ENCODE measurements at regions not wholly inside any gene's neighbourhood (a gene's known extent, or its start where the extent isn't known, plus 50 kb on each side); places are given as distances from the start of the nearest gene placed in this dataset.

GRCh38 chr2:206859330-206859739 lies 80.0 kb upstream of the CPO start:
- Histone ChIP-seq H3K9me3 (ENCODE audit: control insufficient read depth in 2 of 3, insufficient read depth in 1 of 3, low read length in 3 of 3) (no peaks in the 10 kb centered on the region), H3K4me3 (ENCODE audit: low read length in 3 of 3) (no peak overlapping the region), H3K27ac (ENCODE audit: low read depth in 2 of 2, low read length in 2 of 2) (no peak overlapping the region), H3K36me3 (ENCODE audit: control insufficient read depth in 2 of 3, insufficient read depth in 3 of 3, low read length in 3 of 3) (no peaks in the 10 kb centered on the region), H3K27me3 (ENCODE audit: control insufficient read depth, insufficient read depth, low read length) (no peaks in the 10 kb centered on the region), H3K9ac (ENCODE audit: low read length in 3 of 3) (no peak overlapping the region), H3K4me1 (ENCODE audit: control insufficient read depth in 2 of 3, insufficient read depth in 2 of 3, low read depth in 1 of 3, low read length in 3 of 3) (no peaks in the 10 kb centered on the region)
- intact Hi-C loops (cut with DNase I): no loop called here
- FAIRE-seq (no peak), DNase-seq (no peak)
- TF ChIP-seq CTCF (IDR thresholded peaks at IDR 0.05; ENCODE audit: borderline replicate concordance, extremely low read depth, insufficient read depth): no peak

GRCh38 chr2:206863196-206863595 lies 76.1 kb upstream of the CPO start:
- no peak for FAIRE-seq
- intact Hi-C loops (cut with DNase I): no loop called here
- H3K4me3 ChIP-seq (ENCODE audit: low read length in 3 of 3): no peak overlapping the region

GRCh38 chr2:206863716-206864115 lies 75.6 kb upstream of the CPO start:
- Histone ChIP-seq H3K27ac (ENCODE audit: low read depth in 2 of 2, low read length in 2 of 2) (no peak overlapping the region), H3K27me3 (ENCODE audit: control insufficient read depth, insufficient read depth, low read length) (no peaks in the 10 kb centered on the region), H3K9me3 (ENCODE audit: control insufficient read depth in 2 of 3, insufficient read depth in 1 of 3, low read length in 3 of 3) (no peaks in the 10 kb centered on the region), H3K4me3 (ENCODE audit: low read length in 3 of 3) (no peak overlapping the region), H3K36me3 (ENCODE audit: control insufficient read depth in 2 of 3, insufficient read depth in 3 of 3, low read length in 3 of 3) (no peaks in the 10 kb centered on the region), H3K4me1 (ENCODE audit: control insufficient read depth in 2 of 3, insufficient read depth in 2 of 3, low read depth in 1 of 3, low read length in 3 of 3) (no peaks in the 10 kb centered on the region), H3K9ac (ENCODE audit: low read length in 3 of 3) (no peak overlapping the region)
- intact Hi-C loops (cut with DNase I): no loop called here
- no peak for TF ChIP-seq CTCF (IDR thresholded peaks at IDR 0.05; ENCODE audit: borderline replicate concordance, extremely low read depth, insufficient read depth)
- DNase-seq (peak in 2 of 5 donors; percentile 24 to 31), FAIRE-seq (no peak)

More at GRCh38 chr2:206863196-206863595, 76.1 kb upstream of the CPO start:
- TF ChIP-seq CTCF (IDR thresholded peaks at IDR 0.05; ENCODE audit: borderline replicate concordance, extremely low read depth, insufficient read depth): no peak
- Histone ChIP-seq H3K4me1 (ENCODE audit: control insufficient read depth in 2 of 3, insufficient read depth in 2 of 3, low read depth in 1 of 3, low read length in 3 of 3) (no peaks in the 10 kb centered on the region), H3K36me3 (ENCODE audit: control insufficient read depth in 2 of 3, insufficient read depth in 3 of 3, low read length in 3 of 3) (no peaks in the 10 kb centered on the region), H3K27me3 (ENCODE audit: control insufficient read depth, insufficient read depth, low read length) (no peaks in the 10 kb centered on the region), H3K27ac (ENCODE audit: low read depth in 2 of 2, low read length in 2 of 2) (no peak overlapping the region), H3K9me3 (ENCODE audit: control insufficient read depth in 2 of 3, insufficient read depth in 1 of 3, low read length in 3 of 3) (no peaks in the 10 kb centered on the region), H3K9ac (ENCODE audit: low read length in 3 of 3) (no peak overlapping the region)
- no peak for DNase-seq

GRCh38 chr2:206867006-206867405 lies 72.3 kb upstream of the CPO start:
- no peaks in the 10 kb centered on the region for H3K9me3 ChIP-seq (ENCODE audit: control insufficient read depth in 2 of 3, insufficient read depth in 1 of 3, low read length in 3 of 3)
- intact Hi-C loops (cut with DNase I): no loop called here
- no peak overlapping the region for H3K9ac ChIP-seq (ENCODE audit: low read length in 3 of 3)
- H3K27ac ChIP-seq (ENCODE audit: low read depth in 2 of 2, low read length in 2 of 2): no peak overlapping the region
- FAIRE-seq (no peak), DNase-seq (no peak)
- no peaks in the 10 kb centered on the region for H3K27me3 ChIP-seq (ENCODE audit: control insufficient read depth, insufficient read depth, low read length)
- no peaks in the 10 kb centered on the region for H3K36me3 ChIP-seq (ENCODE audit: control insufficient read depth in 2 of 3, insufficient read depth in 3 of 3, low read length in 3 of 3)
- TF ChIP-seq CTCF (IDR thresholded peaks at IDR 0.05; ENCODE audit: borderline replicate concordance, extremely low read depth, insufficient read depth): no peak
- H3K4me1 ChIP-seq (ENCODE audit: control insufficient read depth in 2 of 3, insufficient read depth in 2 of 3, low read depth in 1 of 3, low read length in 3 of 3): no peaks in the 10 kb centered on the region
- H3K4me3 ChIP-seq (ENCODE audit: low read length in 3 of 3): no peak overlapping the region

Data from kidney (tissue), 13 donors.